ENCODE measurements at regions not wholly inside any gene's neighbourhood (a gene's known extent, or its start where the extent isn't known, plus 50 kb on each side); places are given as distances from the start of the nearest gene placed in this dataset.
A peak's percentile ranks its signal among the peaks of the same experiment; 100 is the strongest.

- H3K27ac ChIP-seq (ENCODE audit: low read depth, low read length, poor library complexity, severe bottlenecking), result peak overlapping the region; percentile 53
- POLR2A ChIA-PET (ENCODE audit: low non-redundant PET), result no interaction called here
- no peaks in the 10 kb centered on the region for H3K27me3 ChIP-seq (replicated peaks; ENCODE audit: insufficient read depth, low read depth, low read length, poor library complexity)
- BruUV-seq (replicated peaks), result no TSS peak
- TF ChIP-seq CTCF (conservative IDR thresholded peaks at IDR 0.05; ENCODE audit: low read depth, low read length) (no peak), EZH2 (IDR thresholded peaks at IDR 0.05; ENCODE audit: borderline replicate concordance, low read depth, low read length, poor library complexity, severe bottlenecking) (no peak)
- no peaks in the 10 kb centered on the region for H3K36me3 ChIP-seq (ENCODE audit: insufficient read depth, low read length, poor library complexity, severe bottlenecking)
- H3K4me1 ChIP-seq (ENCODE audit: insufficient read depth, low read length, poor library complexity, severe bottlenecking), result peaks cover 43% of the 10 kb centered on the region
- peak; percentile 34 for DNase-seq (ENCODE audit: low spot score)
- H3K4me3 ChIP-seq (ENCODE audit: low read depth, low read length, poor library complexity, severe bottlenecking), result no peak overlapping the region
- CTCF ChIA-PET, result no interaction called here
- intact Hi-C loops (cut with micrococcal nuclease; ENCODE audit: unreplicated experiment), result no loop called here
- peaks cover 1% of the 10 kb centered on the region for H3K9me3 ChIP-seq (ENCODE audit: low read depth, low read length, poor library complexity, severe bottlenecking)
Measured at GRCh38 chr13:50386541-50387050, 371.4 kb downstream of the KCNRG start.

GRCh38 chr13:50387051-50387581 is 371.9 kb downstream of the KCNRG start:
- H3K36me3 ChIP-seq (ENCODE audit: insufficient read depth, low read length, poor library complexity, severe bottlenecking), result no peaks in the 10 kb centered on the region
- peak; percentile 38 for DNase-seq (ENCODE audit: low spot score)
- peak overlapping the region; percentile 53 for H3K27ac ChIP-seq (ENCODE audit: low read depth, low read length, poor library complexity, severe bottlenecking)
- no peaks in the 10 kb centered on the region for H3K27me3 ChIP-seq (replicated peaks; ENCODE audit: insufficient read depth, low read depth, low read length, poor library complexity)
- peaks cover 43% of the 10 kb centered on the region for H3K4me1 ChIP-seq (ENCODE audit: insufficient read depth, low read length, poor library complexity, severe bottlenecking)
- no peak overlapping the region for H3K4me3 ChIP-seq (ENCODE audit: low read depth, low read length, poor library complexity, severe bottlenecking)
- no peaks in the 10 kb centered on the region for H3K9me3 ChIP-seq (ENCODE audit: low read depth, low read length, poor library complexity, severe bottlenecking)
- TF ChIP-seq CTCF (conservative IDR thresholded peaks at IDR 0.05; ENCODE audit: low read depth, low read length), result peak; percentile 43
- TF ChIP-seq EZH2 (IDR thresholded peaks at IDR 0.05; ENCODE audit: borderline replicate concordance, low read depth, low read length, poor library complexity, severe bottlenecking), result no peak
- intact Hi-C loops (cut with micrococcal nuclease; ENCODE audit: unreplicated experiment), result no loop called here
- ChIA-PET CTCF (no interaction called here), POLR2A (ENCODE audit: low non-redundant PET) (no interaction called here)
- no TSS peak for BruUV-seq (replicated peaks)

- H3K4me1 ChIP-seq (ENCODE audit: insufficient read depth, low read length, poor library complexity, severe bottlenecking), result peaks cover 50% of the 10 kb centered on the region
- H3K36me3 ChIP-seq (ENCODE audit: insufficient read depth, low read length, poor library complexity, severe bottlenecking), result no peaks in the 10 kb centered on the region
- TF ChIP-seq EZH2 (IDR thresholded peaks at IDR 0.05; ENCODE audit: borderline replicate concordance, low read depth, low read length, poor library complexity, severe bottlenecking), result no peak
- no peak for TF ChIP-seq CTCF (conservative IDR thresholded peaks at IDR 0.05; ENCODE audit: low read depth, low read length)
- POLR2A ChIA-PET (ENCODE audit: low non-redundant PET), result no interaction called here
- no peak overlapping the region for H3K4me3 ChIP-seq (ENCODE audit: low read depth, low read length, poor library complexity, severe bottlenecking)
- peak overlapping the region; percentile 8 for H3K27ac ChIP-seq (ENCODE audit: low read depth, low read length, poor library complexity, severe bottlenecking)
- DNase-seq (ENCODE audit: low spot score), result peak; percentile 87
- CTCF ChIA-PET, result no interaction called here
- intact Hi-C loops (cut with micrococcal nuclease; ENCODE audit: unreplicated experiment), result no loop called here
- H3K27me3 ChIP-seq (replicated peaks; ENCODE audit: insufficient read depth, low read depth, low read length, poor library complexity), result no peaks in the 10 kb centered on the region
- H3K9me3 ChIP-seq (ENCODE audit: low read depth, low read length, poor library complexity, severe bottlenecking), result no peaks in the 10 kb centered on the region
- no TSS peak for BruUV-seq (replicated peaks)
Measured at GRCh38 chr13:50388481-50388880, 373.2 kb downstream of the KCNRG start.
